ENCODE measurements at regions not wholly inside any gene's neighbourhood (a gene's known extent, or its start where the extent isn't known, plus 50 kb on each side); places are given as distances from the start of the nearest gene placed in this dataset.
A peak's percentile ranks its signal among the peaks of the same experiment; 100 is the strongest.

DNA sequence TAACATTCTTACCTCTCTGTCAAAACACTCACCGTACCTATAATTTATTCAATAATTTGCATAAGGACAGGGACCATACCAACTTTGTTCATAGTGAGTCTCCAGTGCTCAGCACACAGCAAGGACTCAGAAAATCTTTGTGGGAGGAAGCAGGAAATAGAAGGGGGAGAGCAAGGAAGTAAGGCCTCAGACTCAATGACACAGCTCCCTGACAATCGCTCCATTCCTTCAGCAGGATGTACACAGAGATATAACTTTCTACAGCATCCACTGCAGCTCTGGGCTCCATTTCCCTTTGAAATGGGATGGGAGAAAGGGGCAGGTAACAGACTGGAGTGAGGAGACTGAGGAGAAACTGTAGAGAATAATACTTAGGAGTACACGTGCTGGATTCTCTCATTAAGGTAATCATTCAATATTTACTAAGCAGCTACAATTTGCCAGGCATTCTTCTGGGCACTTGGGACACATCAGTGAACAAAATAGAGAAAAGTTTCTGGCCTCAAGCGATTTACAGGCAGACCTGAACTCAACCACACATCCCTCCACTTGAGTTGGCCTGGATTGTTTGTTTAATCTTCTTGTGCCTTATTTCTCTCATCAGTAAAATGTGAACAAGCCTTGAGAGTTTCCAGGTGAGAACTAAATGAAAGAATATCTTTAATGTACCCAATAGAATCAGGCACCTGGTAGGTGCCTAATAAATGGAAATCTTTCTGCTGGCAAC lies 330.3 kb upstream of the THBS1 start:
- CTCF ChIA-PET = interaction anchor here (0.6 kb wide), 1 partner anchor 70 kb away, joined by 3 read pairs; no protein-coding TSS in a partner anchor
- TF ChIP-seq CTCF (IDR thresholded peaks at IDR 0.05) = no peak
- TF ChIP-seq MEF2A (IDR thresholded peaks at IDR 0.05; ENCODE audit: borderline replicate concordance, low read depth) = no peak
- no peak for TF ChIP-seq MXI1 (IDR thresholded peaks at IDR 0.05; ENCODE audit: low read depth, low read length)
- TF ChIP-seq, protein P1, sequence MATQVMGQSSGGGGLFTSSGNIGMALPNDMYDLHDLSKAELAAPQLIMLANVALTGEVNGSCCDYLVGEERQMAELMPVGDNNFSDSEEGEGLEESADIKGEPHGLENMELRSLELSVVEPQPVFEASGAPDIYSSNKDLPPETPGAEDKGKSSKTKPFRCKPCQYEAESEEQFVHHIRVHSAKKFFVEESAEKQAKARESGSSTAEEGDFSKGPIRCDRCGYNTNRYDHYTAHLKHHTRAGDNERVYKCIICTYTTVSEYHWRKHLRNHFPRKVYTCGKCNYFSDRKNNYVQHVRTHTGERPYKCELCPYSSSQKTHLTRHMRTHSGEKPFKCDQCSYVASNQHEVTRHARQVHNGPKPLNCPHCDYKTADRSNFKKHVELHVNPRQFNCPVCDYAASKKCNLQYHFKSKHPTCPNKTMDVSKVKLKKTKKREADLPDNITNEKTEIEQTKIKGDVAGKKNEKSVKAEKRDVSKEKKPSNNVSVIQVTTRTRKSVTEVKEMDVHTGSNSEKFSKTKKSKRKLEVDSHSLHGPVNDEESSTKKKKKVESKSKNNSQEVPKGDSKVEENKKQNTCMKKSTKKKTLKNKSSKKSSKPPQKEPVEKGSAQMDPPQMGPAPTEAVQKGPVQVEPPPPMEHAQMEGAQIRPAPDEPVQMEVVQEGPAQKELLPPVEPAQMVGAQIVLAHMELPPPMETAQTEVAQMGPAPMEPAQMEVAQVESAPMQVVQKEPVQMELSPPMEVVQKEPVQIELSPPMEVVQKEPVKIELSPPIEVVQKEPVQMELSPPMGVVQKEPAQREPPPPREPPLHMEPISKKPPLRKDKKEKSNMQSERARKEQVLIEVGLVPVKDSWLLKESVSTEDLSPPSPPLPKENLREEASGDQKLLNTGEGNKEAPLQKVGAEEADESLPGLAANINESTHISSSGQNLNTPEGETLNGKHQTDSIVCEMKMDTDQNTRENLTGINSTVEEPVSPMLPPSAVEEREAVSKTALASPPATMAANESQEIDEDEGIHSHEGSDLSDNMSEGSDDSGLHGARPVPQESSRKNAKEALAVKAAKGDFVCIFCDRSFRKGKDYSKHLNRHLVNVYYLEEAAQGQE (IDR thresholded peaks at IDR 0.05; ENCODE audit: low read depth, low read length) = no peak
- TF ChIP-seq EP300 (IDR thresholded peaks at IDR 0.05; ENCODE audit: borderline replicate concordance in 1 of 2, low read depth in 1 of 2, low read length in 1 of 2) = no peak
- no peak for TF ChIP-seq FOXJ3 (CRISPR knock-in tag; IDR thresholded peaks at IDR 0.05)
- TF ChIP-seq RCOR1 (IDR thresholded peaks at IDR 0.05; ENCODE audit: low read length) = no peak
- no peak for TF ChIP-seq TCF12 (IDR thresholded peaks at IDR 0.05)
- TF ChIP-seq CHD2 (IDR thresholded peaks at IDR 0.05; ENCODE audit: low read length, partially characterized antibody) = no peak
- TF ChIP-seq EZH2phosphoT487 (IDR thresholded peaks at IDR 0.05; ENCODE audit: borderline replicate concordance, low read depth) = no peak
- TF ChIP-seq SMC3 (IDR thresholded peaks at IDR 0.05; ENCODE audit: low read depth, low read length) = no peak
- TF ChIP-seq GABPA (IDR thresholded peaks at IDR 0.05; ENCODE audit: low read depth) = no peak
- TF ChIP-seq POLR2AphosphoS5 (IDR thresholded peaks at IDR 0.05; ENCODE audit: low read depth, low read length) = no peak
- no peak for TF ChIP-seq RFX5 (IDR thresholded peaks at IDR 0.05; ENCODE audit: low read length)
- TF ChIP-seq TAF1 (IDR thresholded peaks at IDR 0.05; ENCODE audit: borderline replicate concordance, low read depth, low read length) = no peak
- TF ChIP-seq USF2 (IDR thresholded peaks at IDR 0.05; ENCODE audit: borderline replicate concordance, low read depth, low read length) = no peak
- TF ChIP-seq JUND (IDR thresholded peaks at IDR 0.05) = no peak
- H3K27me3 ChIP-seq (ENCODE audit: insufficient read depth) = no peaks in the 10 kb centered on the region
- H3K4me1 ChIP-seq (ENCODE audit: control insufficient read depth in 1 of 2, insufficient read depth in 2 of 2, low read depth in 1 of 2, low read length in 1 of 2) = peaks cover 0 to 45% of the 10 kb centered on the region in 2 experiments; a peak in 3 of 4 replicates
- peaks cover 51% of the 10 kb centered on the region for H3F3A ChIP-seq (replicated peaks; ENCODE audit: insufficient read depth)
- H3K9ac ChIP-seq = peak overlapping the region; percentile 40
- DNase-seq = no peak
- peak overlapping the region in 1 of 2 experiments; percentile 92; a peak in 2 of 4 replicates for H3K27ac ChIP-seq (ENCODE audit: low read depth in 2 of 2, low read length in 1 of 2)
- no peaks in the 10 kb centered on the region for H3K9me3 ChIP-seq
- H3K4me3 ChIP-seq (ENCODE audit: low read depth in 2 of 2, low read length in 1 of 2) = no peak overlapping the region
- no peaks in the 10 kb centered on the region; the same call in 1 of the 2 replicates for H3K79me2 ChIP-seq (ENCODE audit: insufficient read depth)
- H3K9me2 ChIP-seq = no peaks in the 10 kb centered on the region
- H2AFZ ChIP-seq (ENCODE audit: low read depth) = peak overlapping the region; percentile 24; the same call in 1 of the 2 replicates
- H4K20me1 ChIP-seq (ENCODE audit: insufficient read depth) = no peaks in the 10 kb centered on the region
- 92% methylated on average over 4 of the region's 4 CpGs for WGBS (ENCODE audit: low lambda C conversion rate)
- POLR2A ChIA-PET = no interaction called here
- peak overlapping the region; percentile 15; the same call in 1 of the 2 replicates for H3K4me2 ChIP-seq
- peaks cover 0 to 4% of the 10 kb centered on the region in 2 experiments for H3K36me3 ChIP-seq (replicated peaks in 1 of 2; ENCODE audit: control insufficient read depth in 1 of 2, insufficient read depth in 2 of 2, low read length in 1 of 2)

Measured in SK-N-SH (cell line).